Right renal pelvis (tissue), 4 donors: ENCODE measurements at regions not wholly inside any gene's neighbourhood (a gene's known extent, or its start where the extent isn't known, plus 50 kb on each side); places are given as distances from the start of the nearest gene placed in this dataset.
"Not testable (repeated sequence)": the region's sequence is repeated elsewhere in the genome, so short reads cannot be mapped to it uniquely, and the experiment has no call there.

Experiments used
- DNase-seq, 4 donors: peaks; one replicate each; pipeline ENCODE4 v3.0.0-alpha.2; 2013; ENCODE audit warnings: low read depth in 4 of 4, low spot score in 3 of 4, missing footprints in 1 of 4

GRCh38 chr9:65422966-65423690 lies 138.1 kb upstream of the FOXD4L5 start:
- DNase-seq: not testable (repeated sequence)

- not testable (repeated sequence) for DNase-seq
These were observed 136.5 kb upstream of the FOXD4L5 start for GRCh38 chr9:65421486-65421885.

GRCh38 chr9:65420771-65421170 lies 135.8 kb upstream of the FOXD4L5 start:
- no peak for DNase-seq

GRCh38 chr9:65418966-65419365 lies 134.0 kb upstream of the FOXD4L5 start:
- not testable (repeated sequence) for DNase-seq

- not testable (repeated sequence) for DNase-seq
These were observed 131.9 kb upstream of the FOXD4L5 start for GRCh38 chr9:65416948-65417347.

GRCh38 chr9:65414249-65414648 lies 129.2 kb upstream of the FOXD4L5 start:
- not testable (repeated sequence) for DNase-seq

- not testable (repeated sequence) for DNase-seq
These were observed 128.4 kb upstream of the FOXD4L5 start for GRCh38 chr9:65413371-65413770.

GRCh38 chr9:65411901-65412300 lies 126.9 kb upstream of the FOXD4L5 start:
- DNase-seq: no peak

- DNase-seq: no peak
These were observed 126.3 kb upstream of the FOXD4L5 start for GRCh38 chr9:65411336-65411735.

- no peak for DNase-seq
These were observed 125.9 kb upstream of the FOXD4L5 start for GRCh38 chr9:65410926-65411325.

- DNase-seq: no peak
These were observed 124.5 kb upstream of the FOXD4L5 start for GRCh38 chr9:65409471-65409980.

- DNase-seq: not testable (repeated sequence)
These were observed 123.8 kb upstream of the FOXD4L5 start for GRCh38 chr9:65408806-65409205.

- not testable (repeated sequence) for DNase-seq
These were observed 121.6 kb upstream of the FOXD4L5 start for GRCh38 chr9:65406625-65407024.

GRCh38 chr9:65405766-65406165 lies 120.8 kb upstream of the FOXD4L5 start:
- not testable (repeated sequence) for DNase-seq

GRCh38 chr9:65405253-65405652 lies 120.2 kb upstream of the FOXD4L5 start:
- no peak for DNase-seq

- no peak for DNase-seq
These were observed 119.4 kb upstream of the FOXD4L5 start for GRCh38 chr9:65404232-65405006.

GRCh38 chr9:65403721-65404120 lies 118.7 kb upstream of the FOXD4L5 start:
- DNase-seq: no peak

GRCh38 chr9:65403072-65403471 lies 118.1 kb upstream of the FOXD4L5 start:
- DNase-seq: not testable (repeated sequence)

GRCh38 chr9:65402206-65402870 lies 117.3 kb upstream of the FOXD4L5 start:
- DNase-seq: not testable (repeated sequence)

GRCh38 chr9:65401456-65402045 lies 116.5 kb upstream of the FOXD4L5 start:
- not testable (repeated sequence) for DNase-seq

GRCh38 chr9:65400886-65401285 lies 115.9 kb upstream of the FOXD4L5 start:
- DNase-seq: no peak
